Inferior parietal cortex (tissue), 1 donor: ENCODE measurements at regions not wholly inside any gene's neighbourhood (a gene's known extent, or its start where the extent isn't known, plus 50 kb on each side); places are given as distances from the start of the nearest gene placed in this dataset.
A peak's percentile ranks its signal among the peaks of the same experiment; 100 is the strongest.

ENCODE experiments used
- DNase-seq: peaks from one replicate; pipeline ENCODE4 v3.0.0-alpha.2; 2016; ENCODE audit errors: extremely low spot score

GRCh38 chr6:97813889-97814567, 531.0 kb upstream of the MMS22L start:
- DNase-seq: no peak

GRCh38 chr6:97815301-97815812, 532.3 kb upstream of the MMS22L start:
- DNase-seq: no peak

GRCh38 chr6:97816526-97816925, 533.5 kb upstream of the MMS22L start:
- DNase-seq: no peak

- DNase-seq: no peak
Observed at GRCh38 chr6:97819710-97820109, 536.7 kb upstream of the MMS22L start.

GRCh38 chr6:97820400-97820799, 537.4 kb upstream of the MMS22L start:
- no peak for DNase-seq

- no peak for DNase-seq
Observed at GRCh38 chr6:97822632-97823031, 539.6 kb upstream of the MMS22L start.

- no peak for DNase-seq
Observed at GRCh38 chr6:97841763-97842162, 558.7 kb upstream of the MMS22L start.

GRCh38 chr6:97842521-97842920, 559.5 kb upstream of the MMS22L start:
- DNase-seq: no peak

GRCh38 chr6:97849390-97849789, 566.4 kb upstream of the MMS22L start:
- DNase-seq: no peak

GRCh38 chr6:97850458-97851212, 567.6 kb upstream of the MMS22L start:
- DNase-seq: peak; percentile 29

GRCh38 chr6:97863697-97864096, 580.7 kb upstream of the MMS22L start:
- no peak for DNase-seq

- DNase-seq: no peak
Observed at GRCh38 chr6:97864366-97864765, 581.4 kb upstream of the MMS22L start.

GRCh38 chr6:97864826-97865225, 581.8 kb upstream of the MMS22L start:
- DNase-seq: no peak

GRCh38 chr6:97865612-97866011, 582.6 kb upstream of the MMS22L start:
- DNase-seq: no peak

- no peak for DNase-seq
Observed at GRCh38 chr6:97866616-97867015, 583.6 kb upstream of the MMS22L start.

GRCh38 chr6:97867177-97867576, 584.2 kb upstream of the MMS22L start:
- no peak for DNase-seq

GRCh38 chr6:97870273-97870672, 587.3 kb upstream of the MMS22L start:
- no peak for DNase-seq

GRCh38 chr6:97876711-97877110, 593.7 kb upstream of the MMS22L start:
- DNase-seq: no peak

GRCh38 chr6:97882755-97883154, 599.7 kb upstream of the MMS22L start:
- no peak for DNase-seq

- DNase-seq: no peak
Observed at GRCh38 chr6:97885325-97885724, 602.3 kb upstream of the MMS22L start.

- no peak for DNase-seq
Observed at GRCh38 chr6:97885828-97886227, 602.8 kb upstream of the MMS22L start.

GRCh38 chr6:97901531-97901930, 618.5 kb upstream of the MMS22L start:
- DNase-seq: no peak

- DNase-seq: no peak
Observed at GRCh38 chr6:97909380-97909779, 626.4 kb upstream of the MMS22L start.
